ENCODE measurements at regions not wholly inside any gene's neighbourhood (a gene's known extent, or its start where the extent isn't known, plus 50 kb on each side); places are given as distances from the start of the nearest gene placed in this dataset.
A peak's percentile ranks its signal among the peaks of the same experiment; 100 is the strongest.

DNA sequence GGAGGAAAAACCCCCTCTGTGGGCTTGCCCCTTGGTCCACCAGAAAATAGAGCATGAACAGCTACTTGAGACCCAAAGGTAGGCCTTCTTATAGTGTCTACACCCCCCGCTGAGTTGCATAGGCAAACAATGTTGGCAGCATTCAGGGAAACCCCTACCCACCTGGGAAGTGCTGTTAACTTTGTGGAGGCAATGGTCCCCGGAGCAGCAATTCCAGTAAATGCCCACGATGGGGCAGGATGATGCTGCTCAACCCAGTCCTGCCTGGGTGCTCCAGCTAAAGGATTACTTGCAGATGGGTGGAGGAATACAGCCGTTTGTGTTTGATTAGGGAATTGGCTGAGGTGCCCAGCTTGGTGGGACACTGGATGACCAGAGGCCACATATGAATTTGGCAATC is 381.3 kb upstream of the ANO5 start:
- no peak for FAIRE-seq

DNA sequence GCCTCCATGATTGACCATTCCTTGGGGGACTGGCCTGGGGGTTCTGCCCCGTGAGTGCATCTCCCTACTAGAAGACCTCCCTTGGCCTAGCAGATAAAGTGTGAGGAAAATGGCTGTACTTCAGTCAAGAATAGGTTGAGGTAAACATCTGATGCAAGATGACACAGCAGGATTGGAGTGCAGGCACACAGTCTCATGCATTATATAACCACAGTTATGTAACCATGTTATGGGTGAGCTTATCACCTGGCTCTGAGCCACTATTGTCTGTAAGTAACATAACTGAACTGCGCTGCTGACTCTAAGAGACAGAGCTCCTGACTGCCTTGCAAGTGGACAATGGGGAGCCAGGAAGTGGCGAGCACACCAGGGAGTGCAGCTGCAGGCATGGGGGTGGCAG is 378.7 kb upstream of the ANO5 start:
- no peak for FAIRE-seq
- DNase-seq (ENCODE audit: low spot score in 2 of 2) = no peak

More for the DNA sequence above, 381.3 kb upstream of the ANO5 start:
- no peak for DNase-seq (ENCODE audit: low spot score in 2 of 2)

DNA sequence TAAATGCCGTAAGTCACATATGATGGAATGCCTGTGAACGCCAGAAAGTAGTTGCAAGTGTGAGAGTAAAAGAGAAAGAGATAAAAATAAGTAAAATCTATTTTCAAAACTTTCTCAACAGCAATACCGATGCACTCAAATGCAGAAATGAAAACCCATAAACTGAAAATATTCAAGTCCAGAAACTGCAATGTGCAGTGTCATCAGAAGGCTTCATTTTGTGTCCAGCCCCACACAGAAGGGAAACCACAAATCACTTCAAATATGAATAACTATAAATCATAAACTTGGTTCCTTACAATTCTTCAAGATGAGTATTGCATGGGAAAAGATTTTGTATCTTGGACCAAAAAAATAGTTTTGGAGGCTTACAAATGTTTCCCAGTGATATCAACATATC is 375.2 kb upstream of the ANO5 start:
- FAIRE-seq = no peak
- no peak for DNase-seq (ENCODE audit: low spot score in 2 of 2)

DNA sequence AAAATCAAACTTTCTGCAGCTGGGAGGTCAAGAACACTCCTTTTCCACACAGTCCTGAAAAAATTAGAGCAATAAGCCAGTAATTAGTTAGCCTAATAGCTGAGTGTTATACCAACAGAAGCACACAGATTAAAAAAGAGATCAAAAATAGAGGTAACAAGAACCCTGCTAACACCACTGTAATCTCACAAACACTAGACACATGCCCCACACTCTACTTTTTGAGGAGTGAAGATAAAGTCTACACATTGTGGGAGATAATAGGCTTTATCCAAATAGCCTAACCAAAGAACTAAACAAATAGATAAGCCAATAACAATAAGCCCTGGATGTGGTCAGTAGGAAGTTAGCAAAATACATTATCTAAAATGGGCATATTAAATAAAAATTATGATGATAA is 372.7 kb upstream of the ANO5 start:
- FAIRE-seq (no peak), DNase-seq (ENCODE audit: low spot score in 2 of 2) (no peak)

DNA sequence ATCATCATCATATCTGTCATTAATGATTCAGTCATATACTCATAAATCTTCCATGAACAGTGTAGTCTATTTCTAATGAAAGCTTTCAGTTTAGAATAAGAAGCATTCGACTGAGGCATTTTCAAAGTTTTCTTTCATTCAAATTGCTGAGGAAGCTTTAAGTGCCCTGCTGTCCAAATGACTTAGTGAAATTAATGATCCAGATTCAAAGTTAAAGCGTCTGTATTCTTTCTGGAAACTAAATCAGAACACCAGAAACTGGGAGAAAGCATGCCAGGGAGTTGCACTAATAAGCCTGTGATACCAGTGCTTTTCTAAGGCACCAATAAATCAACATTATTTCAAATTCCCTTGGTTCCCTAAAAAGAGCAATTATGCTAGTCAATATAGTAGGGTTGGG is 367.8 kb upstream of the ANO5 start:
- no peak for FAIRE-seq

GRCh38 chr11:21838427-21838826 is 354.5 kb upstream of the ANO5 start:
- DNase-seq (ENCODE audit: low spot score in 2 of 2) (no peak), FAIRE-seq (no peak)

More for the DNA sequence above, 367.8 kb upstream of the ANO5 start:
- DNase-seq (ENCODE audit: low spot score in 2 of 2) = no peak

DNA sequence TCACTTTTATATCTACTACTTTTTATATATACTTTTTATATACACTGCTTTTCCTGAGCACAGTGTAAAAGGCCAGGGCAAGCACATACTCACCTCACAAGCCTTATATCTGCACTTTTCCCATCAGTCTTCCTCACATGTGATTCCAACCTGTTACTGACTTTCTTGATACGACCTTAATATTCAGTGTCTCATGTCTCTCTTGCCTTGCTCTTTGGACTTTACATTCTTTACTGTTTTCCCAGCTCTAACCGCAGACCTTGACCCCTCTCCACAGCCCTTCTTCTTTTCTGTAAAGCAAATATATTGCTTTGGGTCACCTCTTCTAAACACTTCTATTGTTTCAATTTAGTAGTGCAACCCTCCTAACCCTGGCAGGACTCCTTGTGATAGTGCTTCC is 353.1 kb upstream of the ANO5 start:
- no peak for FAIRE-seq
- no peak for DNase-seq (ENCODE audit: low spot score in 2 of 2)

DNA sequence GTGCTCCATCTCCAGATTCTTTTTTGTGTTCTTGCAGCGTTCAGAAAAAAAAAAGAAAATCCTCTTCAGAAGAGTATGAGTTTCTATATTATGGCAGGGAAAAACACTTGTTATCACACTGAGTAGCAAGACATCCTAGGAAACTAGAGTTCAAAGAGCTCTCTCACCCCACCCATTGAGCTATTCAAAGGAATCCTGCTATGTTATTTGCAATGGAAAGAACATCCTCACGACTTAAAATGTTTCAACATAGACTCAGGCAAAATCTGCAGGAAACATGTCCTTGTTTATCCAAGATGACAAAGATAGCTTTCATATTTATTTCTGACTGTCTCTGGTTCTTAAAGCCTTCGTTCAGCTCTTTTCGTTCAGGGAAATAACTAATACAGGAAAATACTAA is 331.6 kb upstream of the ANO5 start:
- no peak for FAIRE-seq
- DNase-seq (ENCODE audit: low spot score in 2 of 2) = peak in 1 of 2 donors; percentile 2

DNA sequence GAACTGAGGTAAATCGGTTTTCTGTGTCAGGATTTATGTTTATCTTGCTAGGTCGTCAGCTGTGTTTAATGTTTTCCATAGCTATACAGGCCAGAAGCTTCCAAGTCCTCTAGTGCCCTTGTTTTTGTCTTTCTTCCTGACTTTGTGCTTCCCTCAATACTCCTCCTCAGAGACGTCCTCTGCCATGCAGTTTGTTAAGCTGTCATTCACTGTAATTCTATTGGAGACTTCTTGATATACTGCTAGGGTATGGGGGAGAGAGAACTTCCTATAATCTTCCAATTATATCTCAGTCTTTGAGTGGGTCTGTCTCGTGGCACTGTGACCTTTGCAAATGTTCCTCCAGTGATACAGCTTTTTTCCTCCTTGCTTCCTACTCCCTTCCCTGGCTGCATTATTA is 327.3 kb upstream of the ANO5 start:
- FAIRE-seq (no peak), DNase-seq (ENCODE audit: low spot score in 2 of 2) (no peak)

- DNase-seq (ENCODE audit: low spot score in 2 of 2) = no peak
- FAIRE-seq = no peak
Measured at GRCh38 chr11:21866781-21867180, 326.1 kb upstream of the ANO5 start.

DNA sequence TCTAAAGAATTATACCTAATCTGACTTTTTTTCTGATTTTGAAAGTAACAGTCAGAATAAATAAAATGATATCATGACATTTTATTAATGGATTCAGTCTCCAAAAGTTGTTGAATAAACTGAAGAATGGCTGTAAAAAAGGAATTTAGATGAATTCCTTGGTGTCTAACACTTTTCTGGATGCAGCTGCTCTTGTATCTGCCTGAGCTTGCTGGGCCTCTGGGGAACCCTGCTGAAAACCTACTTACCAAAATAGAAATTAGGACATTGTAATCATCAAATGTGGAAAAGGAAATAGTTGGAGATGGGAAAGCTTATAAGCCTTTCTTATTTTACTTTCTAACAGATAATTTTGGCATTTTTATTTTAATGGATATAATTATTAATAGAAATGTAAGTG is 315.7 kb upstream of the ANO5 start:
- FAIRE-seq (no peak), DNase-seq (ENCODE audit: low spot score in 2 of 2) (no peak)

- FAIRE-seq = no peak
- no peak for DNase-seq (ENCODE audit: low spot score in 2 of 2)
Measured at GRCh38 chr11:21883354-21883753, 309.5 kb upstream of the ANO5 start.

DNA sequence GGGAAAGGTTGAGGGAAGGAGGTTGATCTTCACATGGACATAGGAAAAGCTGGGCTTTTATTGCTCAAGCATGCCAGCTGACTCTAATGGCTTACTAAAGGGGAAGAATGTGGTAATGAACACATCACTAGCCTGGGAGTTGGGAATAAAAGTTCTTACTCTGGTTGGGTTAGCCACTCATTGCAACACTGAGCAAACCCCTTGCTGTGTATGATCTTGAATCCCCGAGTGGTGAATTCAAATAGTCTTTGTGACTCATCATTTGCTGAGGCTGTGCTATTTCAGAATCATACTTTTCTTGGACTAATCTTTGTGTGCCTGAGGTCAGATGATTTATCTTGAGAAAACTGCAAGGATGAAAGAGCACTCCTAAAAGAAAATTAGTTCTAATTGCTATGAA is 304.1 kb upstream of the ANO5 start:
- no peak for FAIRE-seq
- no peak for DNase-seq (ENCODE audit: low spot score in 2 of 2)

DNA sequence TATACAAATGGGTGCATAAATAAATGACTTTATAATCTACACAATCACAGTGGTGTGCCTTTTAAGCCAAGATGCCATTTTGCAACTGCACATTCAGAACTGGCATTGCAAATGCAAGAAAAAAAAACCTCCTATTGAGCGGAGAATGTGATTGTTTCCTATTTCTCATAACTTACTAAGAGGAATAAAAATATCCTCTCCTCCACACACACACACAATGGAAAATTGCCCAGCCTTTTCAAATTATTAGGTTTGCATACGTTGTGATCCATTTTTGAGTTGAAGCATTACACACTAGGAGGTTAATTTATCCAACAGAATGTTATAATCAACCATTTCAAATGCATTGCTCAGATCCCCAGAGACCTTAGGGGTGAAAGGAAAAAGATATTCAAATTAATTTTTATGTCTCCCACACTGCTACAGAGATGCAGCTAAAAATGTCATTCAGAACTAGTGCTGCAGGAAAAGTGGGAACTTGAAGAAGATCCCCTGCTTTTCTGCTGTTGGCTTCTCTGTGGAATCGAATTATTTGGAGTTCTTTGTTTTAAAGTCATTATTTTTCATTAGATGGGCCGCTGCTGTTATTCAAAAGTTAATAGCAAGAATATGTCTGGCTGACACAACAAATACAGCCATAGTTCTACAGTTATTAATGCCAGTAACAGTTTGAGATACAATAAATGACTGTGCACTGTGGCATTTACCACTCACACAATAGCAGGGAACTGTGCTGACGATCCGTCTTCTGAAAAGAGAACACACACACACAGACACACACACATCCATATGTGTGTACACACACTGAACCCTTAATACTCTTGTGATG is 299.9 kb upstream of the ANO5 start:
- DNase-seq (ENCODE audit: low spot score in 2 of 2) (no peak), FAIRE-seq (no peak)

- DNase-seq (ENCODE audit: low spot score in 2 of 2) (no peak), FAIRE-seq (no peak)
Measured at GRCh38 chr11:21893565-21893867, 299.4 kb upstream of the ANO5 start.

DNA sequence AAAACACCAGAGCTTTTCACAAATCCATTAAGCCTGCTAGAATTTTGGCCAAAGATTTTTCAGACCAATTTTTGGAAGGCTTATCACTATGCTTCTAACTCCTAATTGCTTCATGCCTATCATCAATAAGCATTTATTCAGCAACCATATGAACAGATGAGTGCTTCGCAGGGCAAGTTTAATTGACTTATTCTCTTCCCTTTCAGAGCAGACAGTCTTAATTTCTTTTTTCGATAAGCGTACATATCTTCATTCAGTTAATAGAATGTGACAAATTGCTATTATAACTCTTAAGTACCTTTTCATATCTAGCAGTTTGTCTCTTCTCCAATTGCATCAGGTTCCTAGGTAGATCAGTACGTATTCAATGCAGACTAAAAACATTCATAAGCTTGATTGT is 298.4 kb upstream of the ANO5 start:
- DNase-seq (ENCODE audit: low spot score in 2 of 2) (no peak), FAIRE-seq (no peak)

GRCh38 chr11:21895686-21896085 is 297.2 kb upstream of the ANO5 start:
- no peak for FAIRE-seq
- DNase-seq (ENCODE audit: low spot score in 2 of 2) = no peak

- DNase-seq (ENCODE audit: low spot score in 2 of 2) (no peak), FAIRE-seq (no peak)
Measured at GRCh38 chr11:21896216-21896615, 296.7 kb upstream of the ANO5 start.

- FAIRE-seq = no peak
- no peak for DNase-seq (ENCODE audit: low spot score in 2 of 2)
Measured at GRCh38 chr11:21896746-21897602, 295.9 kb upstream of the ANO5 start.

DNA sequence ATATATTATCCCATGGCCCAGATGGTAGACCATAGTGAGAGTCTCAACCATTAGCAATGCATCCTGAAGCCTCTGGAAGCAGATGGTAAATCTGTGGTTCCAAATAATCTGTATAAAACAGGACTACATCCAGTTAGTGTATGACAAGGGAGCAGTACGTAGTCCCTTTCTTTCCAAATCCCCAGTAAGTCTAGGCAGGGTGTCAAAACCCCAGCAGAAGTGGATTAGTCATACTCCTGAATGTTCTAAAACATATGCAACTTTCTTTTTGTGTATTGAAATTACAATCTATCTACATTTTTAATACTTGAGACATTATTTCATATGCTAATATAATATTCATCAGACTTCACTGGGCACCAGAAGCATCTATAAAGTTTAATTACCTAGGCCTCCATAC is 295.1 kb upstream of the ANO5 start:
- no peak for FAIRE-seq
- no peak for DNase-seq (ENCODE audit: low spot score in 2 of 2)

DNA sequence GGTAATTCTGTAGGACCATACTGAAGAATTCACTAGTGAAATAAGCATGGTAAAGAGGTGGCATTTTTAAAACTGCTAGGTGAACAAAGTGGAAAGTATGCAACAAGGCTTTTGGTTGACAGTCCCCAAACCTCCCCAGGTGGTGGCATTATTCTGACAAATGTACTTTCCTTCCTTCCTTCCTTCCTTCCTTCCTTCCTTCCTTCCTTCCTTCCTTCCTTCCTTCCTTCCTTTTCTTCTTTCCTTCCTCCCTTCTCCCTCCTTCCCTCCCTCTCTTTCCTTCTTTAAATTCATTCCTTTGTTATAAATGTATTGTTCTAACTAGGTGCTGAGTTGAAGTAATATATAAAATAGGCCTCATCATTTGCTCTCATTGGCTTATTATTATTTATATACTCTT is 284.7 kb upstream of the ANO5 start:
- DNase-seq (ENCODE audit: low spot score in 2 of 2) (no peak), FAIRE-seq (no peak)

DNA sequence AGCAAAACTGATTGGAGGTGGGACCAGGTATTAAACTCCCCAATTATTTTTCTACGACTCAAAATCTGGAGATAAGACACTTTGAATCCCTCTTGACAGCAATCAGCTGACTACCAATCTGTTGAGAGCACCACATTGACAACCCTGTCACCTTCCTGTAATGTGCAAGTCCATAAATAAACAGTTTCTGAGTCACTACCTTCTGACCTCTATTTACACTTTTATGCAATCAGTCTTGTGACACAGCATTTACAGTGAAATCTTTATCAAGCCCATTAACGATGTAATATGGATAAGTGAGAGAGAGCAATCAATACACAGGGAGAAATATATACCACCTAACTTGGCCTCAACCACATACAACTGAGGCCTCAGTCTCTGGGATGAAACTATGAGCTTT is 283.7 kb upstream of the ANO5 start:
- FAIRE-seq = no peak
- no peak for DNase-seq (ENCODE audit: low spot score in 2 of 2)
